Breast epithelium (tissue), 3 donors: ENCODE measurements at regions not wholly inside any gene's neighbourhood (a gene's known extent, or its start where the extent isn't known, plus 50 kb on each side); places are given as distances from the start of the nearest gene placed in this dataset.

Experiments used
- CTCF ChIP-seq, 3 donors: fragments of 450-650 bp; IDR thresholded peaks; one replicate each; pipeline ENCODE4 v1.5.1; 2016 to 2017; ENCODE audit warnings: antibody characterized with exemption in 3 of 3, mild to moderate bottlenecking in 3 of 3, moderate library complexity in 3 of 3
- POLR2A ChIP-seq: fragments of 450-650 bp; IDR thresholded peaks from one replicate; pipeline ENCODE4 v1.6.1; 2016; ENCODE audit warnings: antibody characterized with exemption, mild to moderate bottlenecking, moderate library complexity
- POLR2AphosphoS5 ChIP-seq, 3 donors: sonication (generic); formaldehyde crosslinking; IDR thresholded peaks; one replicate each; pipeline ENCODE4 v1.6.1; 2017; ENCODE audit warnings: antibody characterized with exemption in 3 of 3

- no peak for TF ChIP-seq CTCF (IDR thresholded peaks at IDR 0.05)
- no peak for TF ChIP-seq POLR2AphosphoS5 (IDR thresholded peaks at IDR 0.05)
- TF ChIP-seq POLR2A = no peak
Measured at GRCh38 chr5:164217464-164217863, 712.0 kb downstream of the MAT2B start.
